ENCODE measurements at regions not wholly inside any gene's neighbourhood (a gene's known extent, or its start where the extent isn't known, plus 50 kb on each side); places are given as distances from the start of the nearest gene placed in this dataset.

DNA sequence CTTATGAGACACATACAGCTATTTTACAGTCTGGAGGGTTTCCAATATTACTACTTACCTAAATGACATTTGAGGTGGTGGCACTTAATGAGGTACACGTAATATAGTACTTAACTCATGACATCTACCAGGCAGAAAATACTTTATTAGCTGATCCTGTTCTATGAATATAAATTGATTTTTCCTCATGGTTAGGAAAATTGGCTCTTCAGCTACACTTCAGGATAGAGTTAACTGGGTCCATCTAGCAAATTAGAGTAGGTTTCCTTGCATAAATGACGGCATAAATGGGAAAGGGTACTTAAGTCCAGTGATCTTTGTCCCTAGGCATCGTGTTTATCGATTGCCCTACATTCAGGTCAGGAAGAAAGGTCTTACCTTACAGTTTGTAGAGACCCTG, 988.8 kb upstream of the TMPRSS15 start:
- ChIA-PET POLR2A (no interaction called here), CTCF (ENCODE audit: unreplicated experiment) (no interaction called here)
- no peak overlapping the region for H2AFZ ChIP-seq (ENCODE audit: low read length)
- no peaks in the 10 kb centered on the region for H3K36me3 ChIP-seq (ENCODE audit: insufficient read depth, low read length)
- H4K20me1 ChIP-seq (ENCODE audit: insufficient read depth, low read length): no peaks in the 10 kb centered on the region
- no peak for TF ChIP-seq CTCF (conservative IDR thresholded peaks at IDR 0.05; ENCODE audit: low read length)
- DNase-seq (ENCODE audit: low spot score): no peak
- H3K27ac ChIP-seq (ENCODE audit: low read depth, low read length, poor library complexity, severe bottlenecking): no peak overlapping the region
- H3K4me2 ChIP-seq (ENCODE audit: low read length): no peak overlapping the region
- peaks cover 30% of the 10 kb centered on the region for H3K9me3 ChIP-seq (ENCODE audit: low read length)
- H3K4me1 ChIP-seq (ENCODE audit: insufficient read depth, low read length, poor library complexity, severe bottlenecking): no peaks in the 10 kb centered on the region
- intact Hi-C loops (cut with micrococcal nuclease; ENCODE audit: unreplicated experiment): no loop called here
- no peak overlapping the region for H3K4me3 ChIP-seq (ENCODE audit: low read depth, low read length, poor library complexity, severe bottlenecking)
- no peaks in the 10 kb centered on the region for H3K79me2 ChIP-seq (ENCODE audit: insufficient read depth, low read depth, low read length)
- no TSS peak for BruUV-seq (replicated peaks)
- no peaks in the 10 kb centered on the region for H3K9me2 ChIP-seq (ENCODE audit: insufficient read depth, low read length)

- H3K9me3 ChIP-seq (ENCODE audit: low read length): peaks cover 14% of the 10 kb centered on the region; the same call in 1 of the 2 replicates
- H3K4me1 ChIP-seq (ENCODE audit: insufficient read depth, low read length, poor library complexity, severe bottlenecking): no peaks in the 10 kb centered on the region
- ChIA-PET POLR2A (no interaction called here), CTCF (ENCODE audit: unreplicated experiment) (no interaction called here)
- no peak overlapping the region for H2AFZ ChIP-seq (ENCODE audit: low read length)
- no peak for DNase-seq (ENCODE audit: low spot score)
- intact Hi-C loops (cut with micrococcal nuclease; ENCODE audit: unreplicated experiment): no loop called here
- H3K4me3 ChIP-seq (ENCODE audit: low read depth, low read length, poor library complexity, severe bottlenecking): no peak overlapping the region
- H4K20me1 ChIP-seq (ENCODE audit: insufficient read depth, low read length): no peaks in the 10 kb centered on the region
- TF ChIP-seq CTCF (conservative IDR thresholded peaks at IDR 0.05; ENCODE audit: low read length): no peak
- no peak for TF ChIP-seq EZH2phosphoT487 (IDR thresholded peaks at IDR 0.05; ENCODE audit: borderline replicate concordance, low read depth, low read length)
- no peak overlapping the region for H3K4me2 ChIP-seq (ENCODE audit: low read length)
- H3K36me3 ChIP-seq (ENCODE audit: insufficient read depth, low read length): no peaks in the 10 kb centered on the region
- H3K9me2 ChIP-seq (ENCODE audit: insufficient read depth, low read length): no peaks in the 10 kb centered on the region
- no peak overlapping the region for H3K27ac ChIP-seq (ENCODE audit: low read depth, low read length, poor library complexity, severe bottlenecking)
- no TSS peak for BruUV-seq (replicated peaks)
- no peaks in the 10 kb centered on the region for H3K79me2 ChIP-seq (ENCODE audit: insufficient read depth, low read depth, low read length)
Measured at GRCh38 chr21:19400223-19400770, 996.7 kb upstream of the TMPRSS15 start.

DNA sequence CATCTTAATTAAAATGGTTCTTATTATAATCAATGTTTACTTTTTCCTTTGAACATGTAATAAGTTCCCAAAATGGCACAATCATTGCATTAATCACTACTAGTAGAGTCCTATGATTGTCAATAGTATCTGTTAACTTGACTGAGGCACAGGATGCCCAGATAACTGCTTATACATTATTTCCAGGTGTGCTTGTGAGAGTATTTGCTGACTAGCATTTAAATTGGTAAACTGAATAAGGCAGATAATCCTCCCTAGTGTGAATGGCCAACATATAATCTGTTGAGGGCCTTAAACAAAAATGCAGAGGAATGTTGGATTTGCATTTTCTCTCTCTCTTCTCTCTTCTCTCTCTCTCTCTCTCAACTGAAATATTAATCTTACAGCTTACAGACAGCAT, 999.3 kb upstream of the TMPRSS15 start:
- no peak for DNase-seq (ENCODE audit: low spot score)
- Histone ChIP-seq H3K4me2 (ENCODE audit: low read length) (no peak overlapping the region), H3K4me1 (ENCODE audit: insufficient read depth, low read length, poor library complexity, severe bottlenecking) (no peaks in the 10 kb centered on the region), H3K9me2 (ENCODE audit: insufficient read depth, low read length) (no peaks in the 10 kb centered on the region), H3K79me2 (ENCODE audit: insufficient read depth, low read depth, low read length) (no peaks in the 10 kb centered on the region), H3K27ac (ENCODE audit: low read depth, low read length, poor library complexity, severe bottlenecking) (no peak overlapping the region), H3K4me3 (ENCODE audit: low read depth, low read length, poor library complexity, severe bottlenecking) (no peak overlapping the region), H3K36me3 (ENCODE audit: insufficient read depth, low read length) (no peaks in the 10 kb centered on the region), H3K9me3 (ENCODE audit: low read length) (peaks cover 12% of the 10 kb centered on the region; the same call in 1 of the 2 replicates), H2AFZ (ENCODE audit: low read length) (no peak overlapping the region), H4K20me1 (ENCODE audit: insufficient read depth, low read length) (no peaks in the 10 kb centered on the region)
- intact Hi-C loops (cut with micrococcal nuclease; ENCODE audit: unreplicated experiment): no loop called here
- BruUV-seq (replicated peaks): no TSS peak
- no peak for TF ChIP-seq EZH2phosphoT487 (IDR thresholded peaks at IDR 0.05; ENCODE audit: borderline replicate concordance, low read depth, low read length)
- TF ChIP-seq CTCF (conservative IDR thresholded peaks at IDR 0.05; ENCODE audit: low read length): no peak
- CTCF ChIA-PET (ENCODE audit: unreplicated experiment): no interaction called here
- POLR2A ChIA-PET: interaction anchor here (0.6 kb wide), 3 partner anchors 9 to 721 kb away, joined by 3 to 4 read pairs (median 4); no protein-coding TSS in a partner anchor

Measured in OCI-LY7 (cell line).